Fibroblast of the aortic adventitia (primary cell): ENCODE measurements at regions not wholly inside any gene's neighbourhood (a gene's known extent, or its start where the extent isn't known, plus 50 kb on each side); places are given as distances from the start of the nearest gene placed in this dataset.

Experiments
- DNase-seq: peaks from one replicate; pipeline ENCODE4 v3.0.0-alpha.2; 2010; ENCODE audit warnings: low read depth
- H3K4me3 ChIP-seq: 2 replicates; pipeline ENCODE4 v1.5.1; 2011; ENCODE audit warnings: low read depth, mild to moderate bottlenecking, control low read depth, low read length, moderate library complexity
- CTCF ChIP-seq: IDR thresholded peaks from 2 replicates; pipeline ENCODE4 v1.5.1; 2011; ENCODE audit warnings: mild to moderate bottlenecking, low read length, control low read depth, inconsistent platforms; ENCODE audit not compliant: insufficient read depth

- H3K4me3 ChIP-seq: no peak overlapping the region
- no peak for TF ChIP-seq CTCF
- no peak for DNase-seq
Measured at GRCh38 chr13:105737688-105738087, 797.8 kb downstream of the EFNB2 start.

- TF ChIP-seq CTCF: no peak
- DNase-seq: no peak
Measured at GRCh38 chr13:105735281-105735680, 800.2 kb downstream of the EFNB2 start.

GRCh38 chr13:105732806-105733529, 802.5 kb downstream of the EFNB2 start:
- DNase-seq: no peak
- TF ChIP-seq CTCF: no peak
- no peak overlapping the region for H3K4me3 ChIP-seq

More at GRCh38 chr13:105735281-105735680, 800.2 kb downstream of the EFNB2 start:
- no peak overlapping the region for H3K4me3 ChIP-seq

- TF ChIP-seq CTCF: no peak
- no peak for DNase-seq
- no peak overlapping the region for H3K4me3 ChIP-seq
Measured at GRCh38 chr13:105725887-105726286, 809.6 kb downstream of the EFNB2 start.

- no peak for TF ChIP-seq CTCF
- H3K4me3 ChIP-seq: no peak overlapping the region
- no peak for DNase-seq
Measured at GRCh38 chr13:105721016-105721415, 814.4 kb downstream of the EFNB2 start.

- no peak for TF ChIP-seq CTCF
- no peak for DNase-seq
- no peak overlapping the region for H3K4me3 ChIP-seq
Measured at GRCh38 chr13:105719859-105720258, 815.6 kb downstream of the EFNB2 start.

GRCh38 chr13:105709181-105709580, 826.3 kb downstream of the EFNB2 start:
- DNase-seq: no peak
- H3K4me3 ChIP-seq: no peak overlapping the region
- TF ChIP-seq CTCF: no peak
